ENCODE measurements at regions not wholly inside any gene's neighbourhood (a gene's known extent, or its start where the extent isn't known, plus 50 kb on each side); places are given as distances from the start of the nearest gene placed in this dataset.

GRCh38 chr21:38897532-38898421, 92.0 kb downstream of the ETS2 start:
- no peak for TF ChIP-seq POLR2AphosphoS5 (IDR thresholded peaks at IDR 0.05; ENCODE audit: low read depth)
- H3K4me3 ChIP-seq (replicated peaks; ENCODE audit: insufficient read depth, low read length), result no peak overlapping the region
- no peaks in the 10 kb centered on the region for H3K27me3 ChIP-seq (ENCODE audit: insufficient read depth, poor library complexity, severe bottlenecking)
- no peak for DNase-seq (ENCODE audit: low read depth in 1 of 2, low spot score in 1 of 2)
- H3K27ac ChIP-seq (replicated peaks), result no peak overlapping the region

- Histone ChIP-seq H3K27me3 (ENCODE audit: insufficient read depth, poor library complexity, severe bottlenecking) (no peaks in the 10 kb centered on the region), H3K4me3 (replicated peaks; ENCODE audit: insufficient read depth, low read length) (no peak overlapping the region), H3K27ac (replicated peaks) (no peak overlapping the region)
- TF ChIP-seq CTCF (IDR thresholded peaks at IDR 0.05; ENCODE audit: insufficient read depth, low read length), result no peak
- TF ChIP-seq GABPA (IDR thresholded peaks at IDR 0.05; ENCODE audit: low read depth), result no peak
- TF ChIP-seq, protein P1, sequence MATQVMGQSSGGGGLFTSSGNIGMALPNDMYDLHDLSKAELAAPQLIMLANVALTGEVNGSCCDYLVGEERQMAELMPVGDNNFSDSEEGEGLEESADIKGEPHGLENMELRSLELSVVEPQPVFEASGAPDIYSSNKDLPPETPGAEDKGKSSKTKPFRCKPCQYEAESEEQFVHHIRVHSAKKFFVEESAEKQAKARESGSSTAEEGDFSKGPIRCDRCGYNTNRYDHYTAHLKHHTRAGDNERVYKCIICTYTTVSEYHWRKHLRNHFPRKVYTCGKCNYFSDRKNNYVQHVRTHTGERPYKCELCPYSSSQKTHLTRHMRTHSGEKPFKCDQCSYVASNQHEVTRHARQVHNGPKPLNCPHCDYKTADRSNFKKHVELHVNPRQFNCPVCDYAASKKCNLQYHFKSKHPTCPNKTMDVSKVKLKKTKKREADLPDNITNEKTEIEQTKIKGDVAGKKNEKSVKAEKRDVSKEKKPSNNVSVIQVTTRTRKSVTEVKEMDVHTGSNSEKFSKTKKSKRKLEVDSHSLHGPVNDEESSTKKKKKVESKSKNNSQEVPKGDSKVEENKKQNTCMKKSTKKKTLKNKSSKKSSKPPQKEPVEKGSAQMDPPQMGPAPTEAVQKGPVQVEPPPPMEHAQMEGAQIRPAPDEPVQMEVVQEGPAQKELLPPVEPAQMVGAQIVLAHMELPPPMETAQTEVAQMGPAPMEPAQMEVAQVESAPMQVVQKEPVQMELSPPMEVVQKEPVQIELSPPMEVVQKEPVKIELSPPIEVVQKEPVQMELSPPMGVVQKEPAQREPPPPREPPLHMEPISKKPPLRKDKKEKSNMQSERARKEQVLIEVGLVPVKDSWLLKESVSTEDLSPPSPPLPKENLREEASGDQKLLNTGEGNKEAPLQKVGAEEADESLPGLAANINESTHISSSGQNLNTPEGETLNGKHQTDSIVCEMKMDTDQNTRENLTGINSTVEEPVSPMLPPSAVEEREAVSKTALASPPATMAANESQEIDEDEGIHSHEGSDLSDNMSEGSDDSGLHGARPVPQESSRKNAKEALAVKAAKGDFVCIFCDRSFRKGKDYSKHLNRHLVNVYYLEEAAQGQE (IDR thresholded peaks at IDR 0.05; ENCODE audit: insufficient replicate concordance, low read depth), result no peak
- no peak for TF ChIP-seq POLR2AphosphoS5 (IDR thresholded peaks at IDR 0.05; ENCODE audit: low read depth)
- TF ChIP-seq SPI1 (IDR thresholded peaks at IDR 0.05; ENCODE audit: borderline replicate concordance, low read depth), result no peak
- no peak for DNase-seq (ENCODE audit: low read depth in 1 of 2, low spot score in 1 of 2)
Measured at GRCh38 chr21:38894899-38895298, 89.2 kb downstream of the ETS2 start.

DNA sequence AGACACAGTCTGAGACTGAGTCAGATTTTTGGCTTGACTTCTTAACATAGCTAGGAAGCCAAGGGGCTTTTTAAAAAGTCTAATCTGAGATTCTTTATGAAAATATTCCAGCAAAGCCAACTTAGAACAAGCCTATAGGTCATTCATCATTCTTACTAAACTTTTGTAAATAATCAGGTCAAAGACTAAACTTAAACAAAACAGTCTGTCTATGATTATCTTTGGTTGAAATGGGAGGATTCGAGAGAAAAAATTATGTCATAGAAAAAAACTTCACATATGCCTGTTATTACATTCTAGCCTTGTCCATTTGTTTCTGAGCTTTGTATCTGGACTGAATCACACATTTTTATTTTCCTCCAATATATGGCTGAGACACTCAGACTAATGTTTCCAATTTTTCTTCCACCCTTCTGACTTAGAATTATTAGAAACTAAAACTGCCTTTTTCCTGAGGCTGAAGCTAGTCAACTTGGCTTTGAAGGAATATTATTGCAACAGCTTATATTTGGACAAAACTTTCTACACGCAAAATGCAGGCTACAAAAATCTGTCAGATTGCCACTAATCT, 83.3 kb downstream of the ETS2 start:
- TF ChIP-seq CTCF (IDR thresholded peaks at IDR 0.05; ENCODE audit: insufficient read depth, low read length) (no peak), GABPA (IDR thresholded peaks at IDR 0.05; ENCODE audit: low read depth) (no peak), SPI1 (IDR thresholded peaks at IDR 0.05; ENCODE audit: borderline replicate concordance, low read depth) (no peak), POLR2AphosphoS5 (IDR thresholded peaks at IDR 0.05; ENCODE audit: low read depth) (no peak)
- TF ChIP-seq, protein P1 (IDR thresholded peaks at IDR 0.05; ENCODE audit: insufficient replicate concordance, low read depth), result no peak
- Histone ChIP-seq H3K27me3 (ENCODE audit: insufficient read depth, poor library complexity, severe bottlenecking) (no peaks in the 10 kb centered on the region), H3K27ac (replicated peaks) (no peak overlapping the region), H3K4me3 (replicated peaks; ENCODE audit: insufficient read depth, low read length) (no peak overlapping the region)
- no peak for DNase-seq (ENCODE audit: low read depth in 1 of 2, low spot score in 1 of 2)

GRCh38 chr21:38887749-38888148, 82.0 kb downstream of the ETS2 start:
- no peaks in the 10 kb centered on the region for H3K27me3 ChIP-seq (ENCODE audit: insufficient read depth, poor library complexity, severe bottlenecking)
- H3K4me3 ChIP-seq (replicated peaks; ENCODE audit: insufficient read depth, low read length), result no peak overlapping the region
- no peak overlapping the region for H3K27ac ChIP-seq (replicated peaks)
- DNase-seq (ENCODE audit: low read depth in 1 of 2, low spot score in 1 of 2), result no peak
- TF ChIP-seq SPI1 (IDR thresholded peaks at IDR 0.05; ENCODE audit: borderline replicate concordance, low read depth) (no peak), CTCF (IDR thresholded peaks at IDR 0.05; ENCODE audit: insufficient read depth, low read length) (no peak), GABPA (IDR thresholded peaks at IDR 0.05; ENCODE audit: low read depth) (no peak), POLR2AphosphoS5 (IDR thresholded peaks at IDR 0.05; ENCODE audit: low read depth) (no peak)
- TF ChIP-seq, protein P1 (IDR thresholded peaks at IDR 0.05; ENCODE audit: insufficient replicate concordance, low read depth), result no peak

All from HL-60 (cell line).